ENCODE measurements at regions not wholly inside any gene's neighbourhood (a gene's known extent, or its start where the extent isn't known, plus 50 kb on each side); places are given as distances from the start of the nearest gene placed in this dataset.

GRCh38 chr4:184329659-184330400 lies 112.2 kb upstream of the ENPP6 start (continued):
- TF ChIP-seq CEBPZ (IDR thresholded peaks at IDR 0.05; ENCODE audit: low read depth, low read length) (no peak), NFYB (IDR thresholded peaks at IDR 0.05; ENCODE audit: insufficient read depth, low read depth, low read length) (peak; percentile 50; the same call in 1 of the 2 replicates), RB1 (IDR thresholded peaks at IDR 0.05; ENCODE audit: borderline replicate concordance) (no peak), ATF3 (IDR thresholded peaks at IDR 0.05; ENCODE audit: borderline replicate concordance, extremely low read depth, low read depth, low read length) (no peak), CHD1 (IDR thresholded peaks at IDR 0.05; ENCODE audit: low read depth, low read length) (no peak), MTA3 (IDR thresholded peaks at IDR 0.05; ENCODE audit: borderline replicate concordance, low read length) (peak; percentile 88), BCLAF1 (IDR thresholded peaks at IDR 0.05) (no peak), ZBTB11 (CRISPR knock-in tag; IDR thresholded peaks at IDR 0.05) (peak; percentile 7; the same call in 1 of the 2 replicates), JUNB (IDR thresholded peaks at IDR 0.05) (0 out of 2 replicates have a peak, but pooled peaks have one; percentile 27), LARP7 (IDR thresholded peaks at IDR 0.05) (no peak; the same call in 1 of the 2 replicates), USF2 (IDR thresholded peaks at IDR 0.05; ENCODE audit: borderline replicate concordance, low read depth, low read length) (peak; percentile 60), BCL11A (IDR thresholded peaks at IDR 0.05; ENCODE audit: low read depth, low read length) (peak; percentile 91), RELB (IDR thresholded peaks at IDR 0.05; ENCODE audit: low read depth) (peak; percentile 98), PAX8 (IDR thresholded peaks at IDR 0.05) (no peak), ETV6 (conservative IDR thresholded peaks at IDR 0.05 in 1 of 2, IDR thresholded peaks at IDR 0.05 in 1 of 2; ENCODE audit: borderline replicate concordance in 1 of 2, low read depth in 1 of 2) (peak in 1 of 2 experiments; percentile 81; a peak in 1 of 4 replicates)
